HG03558 (cell line): ENCODE measurements at regions not wholly inside any gene's neighbourhood (a gene's known extent, or its start where the extent isn't known, plus 50 kb on each side); places are given as distances from the start of the nearest gene placed in this dataset.

Source experiments
- ATAC-seq: cut with Tn5 transposase; IDR thresholded peaks from one replicate; pipeline ENCODE4 v1.9.1; 2021; ENCODE audit warnings: moderate number of reproducible peaks; ENCODE audit not compliant: unreplicated experiment; ENCODE audit errors: extremely low read depth

DNA sequence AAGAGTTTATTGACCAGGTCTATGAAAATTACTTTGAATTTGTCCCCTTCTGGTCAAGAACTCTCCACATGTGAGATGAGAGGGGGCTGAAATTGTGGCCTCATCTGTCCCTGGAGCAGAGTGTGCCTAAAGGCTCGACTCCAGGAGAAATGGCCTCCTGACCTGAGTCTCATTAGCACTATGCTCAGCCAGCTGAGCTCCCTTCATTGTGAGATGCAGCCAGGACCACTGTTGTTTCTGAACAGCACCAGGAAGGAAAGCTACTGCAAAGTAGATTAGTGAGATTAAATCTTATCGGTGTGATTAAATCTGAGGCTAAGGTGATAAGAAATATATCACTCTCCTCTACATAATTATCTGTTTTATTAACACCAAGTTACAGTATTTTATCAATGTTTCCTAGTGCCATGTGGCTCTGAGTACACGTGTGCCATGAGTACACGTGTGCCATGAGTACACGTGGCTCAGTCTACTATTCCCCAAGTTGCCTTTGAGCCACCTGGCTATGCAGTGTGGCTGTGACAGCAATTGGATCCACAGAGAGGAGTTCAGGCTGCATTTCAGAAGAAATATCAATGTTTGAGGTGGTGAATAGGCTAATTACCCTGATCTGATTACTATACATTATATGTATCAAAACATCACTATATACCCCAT, 126.9 kb downstream of the IPMK start:
- no peak for ATAC-seq

GRCh38 chr10:58140054-58140453, 127.6 kb downstream of the IPMK start:
- no peak for ATAC-seq

DNA sequence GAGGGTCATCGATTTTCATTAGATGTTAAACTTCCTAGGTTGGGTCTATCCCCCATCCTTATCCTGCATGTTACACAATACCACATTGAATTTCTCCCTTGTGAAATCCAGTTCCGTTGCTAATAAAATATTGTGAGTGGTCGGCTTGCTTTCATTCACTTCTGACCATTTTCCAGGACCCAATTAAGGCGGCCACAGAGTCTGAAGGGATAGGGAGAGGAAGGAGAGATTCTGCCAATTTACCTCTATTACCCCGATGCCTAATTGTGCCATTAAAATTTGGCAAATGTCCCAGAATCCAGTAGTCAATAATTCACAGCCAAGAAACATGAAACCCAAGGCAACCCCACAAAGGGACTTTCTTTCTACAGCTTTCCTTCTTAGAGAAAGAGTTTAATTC, 129.9 kb downstream of the IPMK start:
- ATAC-seq, result no peak

GRCh38 chr10:58115218-58116050, 152.3 kb downstream of the IPMK start:
- no peak for ATAC-seq

GRCh38 chr10:58109731-58110130, 158.0 kb downstream of the IPMK start:
- ATAC-seq, result no peak

- no peak for ATAC-seq
Measured at GRCh38 chr10:58107506-58107905, 160.2 kb downstream of the IPMK start.

- no peak for ATAC-seq
Measured at GRCh38 chr10:58106211-58107035, 161.3 kb downstream of the IPMK start.

GRCh38 chr10:58104351-58104751, 163.3 kb downstream of the IPMK start:
- no peak for ATAC-seq

DNA sequence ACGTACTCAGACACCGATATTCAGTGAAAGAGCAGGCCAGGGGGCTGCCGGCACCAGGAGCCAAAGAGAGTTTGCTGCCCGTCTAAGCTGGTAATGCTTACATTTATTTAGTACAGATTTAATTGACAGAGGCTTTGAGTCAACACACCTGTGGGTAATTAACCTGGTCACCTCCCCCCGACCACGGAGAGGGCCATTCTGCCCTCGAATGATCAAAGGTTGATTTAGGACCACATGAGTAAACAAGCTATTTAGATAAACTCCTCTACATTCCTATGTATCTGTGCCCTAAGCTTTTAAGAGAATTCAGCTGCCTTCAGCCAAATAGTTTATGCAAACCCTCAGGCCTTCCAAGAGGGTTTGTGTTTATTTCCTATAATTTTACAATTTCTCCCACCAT, 164.8 kb downstream of the IPMK start:
- no peak for ATAC-seq

- ATAC-seq, result no peak
Measured at GRCh38 chr10:58101682-58102081, 166.0 kb downstream of the IPMK start.

DNA sequence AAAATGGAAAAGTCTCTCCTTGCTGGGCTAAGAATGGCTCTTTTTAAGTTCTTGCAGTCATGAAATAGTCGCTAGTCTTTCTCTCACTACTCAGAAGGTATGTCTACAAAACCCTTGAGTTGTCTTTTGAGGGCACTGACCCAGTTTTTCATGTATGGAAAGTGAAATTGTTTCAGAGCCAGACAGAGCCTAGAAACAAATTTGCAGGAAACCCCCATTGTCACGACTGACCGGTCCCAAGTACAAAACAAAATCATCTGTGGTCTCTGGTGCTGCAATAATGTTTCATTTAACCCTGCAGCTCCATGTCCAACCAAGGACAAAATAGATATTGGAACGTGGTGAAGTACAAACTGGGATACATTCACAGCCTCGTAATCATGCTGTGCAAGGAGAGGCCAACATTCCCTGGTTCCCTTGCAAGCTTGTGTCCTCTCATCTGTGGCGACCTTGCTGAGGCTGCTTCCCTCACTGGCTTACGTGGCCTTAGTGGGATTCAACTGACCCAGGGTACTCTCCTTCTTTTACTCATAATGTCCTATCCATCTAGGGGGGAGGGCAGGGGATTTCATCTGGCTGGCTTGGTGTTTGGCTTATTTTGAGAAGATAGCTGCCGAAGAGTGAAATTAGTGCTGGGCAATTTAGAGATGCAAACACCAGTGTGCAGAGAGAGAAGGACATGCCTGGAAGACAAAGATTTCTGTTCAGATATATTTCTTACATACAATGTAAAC, 172.5 kb downstream of the IPMK start:
- no peak for ATAC-seq

GRCh38 chr10:58091886-58092285, 175.8 kb downstream of the IPMK start:
- no peak for ATAC-seq

DNA sequence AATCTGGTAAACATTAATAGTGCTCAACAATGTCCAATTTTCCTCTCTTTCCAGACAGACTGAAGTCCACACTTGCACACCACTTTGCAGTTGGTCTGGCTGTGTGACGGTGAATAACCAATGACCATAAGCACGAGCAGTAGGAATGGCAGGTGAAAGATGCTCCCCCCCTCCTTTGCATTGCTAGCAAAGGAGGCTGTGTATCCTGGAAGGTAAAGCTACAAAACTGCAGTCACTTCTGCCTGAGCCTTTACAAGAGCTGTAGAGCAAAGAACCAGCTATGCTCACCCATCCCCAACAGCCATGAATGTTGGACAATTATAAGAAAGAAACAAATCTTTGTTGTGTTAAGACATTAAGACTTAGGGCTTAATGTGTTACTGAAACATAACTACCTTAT, 178.0 kb downstream of the IPMK start:
- ATAC-seq, result no peak

DNA sequence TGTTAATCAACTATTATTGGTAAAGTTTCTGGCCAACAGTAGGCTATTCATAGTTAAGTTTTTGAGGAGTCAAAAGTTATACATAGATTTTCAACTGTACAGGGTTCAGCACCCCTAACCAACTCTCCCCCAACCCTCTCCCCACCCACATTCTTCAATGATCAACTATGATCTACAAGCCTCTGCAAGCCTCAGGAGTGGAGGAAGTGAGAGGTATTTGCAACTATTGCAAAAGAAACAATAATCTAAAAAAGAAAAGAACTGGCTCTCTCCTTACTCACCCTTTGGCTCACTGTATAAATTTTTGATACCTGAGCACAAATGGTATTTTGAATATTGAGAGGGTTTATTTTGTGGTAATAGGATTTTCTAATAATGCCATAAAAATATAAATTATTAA, 179.8 kb downstream of the IPMK start:
- ATAC-seq, result no peak

DNA sequence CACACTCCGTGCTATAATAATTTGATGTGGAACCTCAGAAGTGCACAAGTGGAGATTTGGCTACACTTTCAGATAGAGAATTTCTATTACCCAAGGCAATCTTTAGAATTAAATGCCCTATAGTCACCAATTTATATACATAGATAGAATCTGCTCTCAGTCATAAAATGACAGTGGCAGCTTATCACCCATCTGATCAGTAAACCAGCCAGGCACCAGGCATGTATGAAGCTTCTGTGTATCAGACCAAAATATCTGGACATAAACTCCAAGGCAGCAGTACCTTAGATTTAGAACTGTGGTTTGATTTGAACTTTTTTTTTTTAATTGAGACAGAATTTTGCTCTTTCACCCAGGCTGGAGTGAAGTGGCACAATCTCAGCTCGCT, 180.9 kb downstream of the IPMK start:
- ATAC-seq, result no peak

- ATAC-seq, result no peak
Measured at GRCh38 chr10:58086144-58086762, 181.4 kb downstream of the IPMK start.

- ATAC-seq, result no peak
Measured at GRCh38 chr10:58082248-58082647, 185.4 kb downstream of the IPMK start.

GRCh38 chr10:58081353-58081752, 186.3 kb downstream of the IPMK start:
- no peak for ATAC-seq

- no peak for ATAC-seq
Measured at GRCh38 chr10:58079461-58079860, 188.2 kb downstream of the IPMK start.

DNA sequence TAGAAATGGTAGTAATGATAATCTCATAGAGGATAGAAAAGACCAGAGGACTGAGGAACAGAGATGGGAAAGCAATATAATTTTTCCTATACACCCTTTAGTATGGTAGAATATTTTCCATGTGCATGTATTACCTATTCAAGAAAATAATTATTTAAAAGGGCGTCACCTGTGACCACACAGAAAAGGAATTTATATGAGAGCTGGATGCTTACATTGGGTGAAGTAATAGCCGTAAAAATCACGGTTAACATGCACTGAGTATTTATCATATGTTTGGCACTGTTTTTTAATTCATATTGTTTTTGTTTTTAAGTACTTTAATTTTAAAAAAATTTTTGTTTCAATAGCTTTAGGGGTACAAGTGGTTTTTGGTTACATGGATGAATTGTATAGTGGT, 195.1 kb downstream of the IPMK start:
- ATAC-seq, result no peak
